HCT116 (cell line): ENCODE measurements at regions not wholly inside any gene's neighbourhood (a gene's known extent, or its start where the extent isn't known, plus 50 kb on each side); places are given as distances from the start of the nearest gene placed in this dataset.

Experiments used
- ATAC-seq: fragments of 200-7000 bp; cut with Tn5 transposase; 2 replicates; pipeline ENCODE4 v1.9.1; 2020; ENCODE audit warnings: mild to moderate bottlenecking, moderate library complexity
- BruUV-seq: library from RNA; stranded (reverse); fragments of 400-500 nt; replicated peaks from 2 replicates; lab custom pipeline; 2021; lab: Mats Ljungman, UMichigan
- CTCF ChIA-PET: fragments of 300-600 bp; sonication (Branson Sonifier 250); formaldehyde crosslinking; loops from one replicate; lab custom pipeline; 2021; ENCODE audit warnings: antibody characterized with exemption; lab: Charles Lee
- POLR2A ChIA-PET: fragments of 300-600, 350-600 bp; sonication (Branson Sonifier 250); formaldehyde crosslinking; loops from one replicate; lab custom pipeline; 2021; ENCODE audit warnings: antibody characterized with exemption; lab: Charles Lee
- RAD21 ChIA-PET, 2 experiments: fragments of 300-600 bp; sonication (Branson Sonifier 250); formaldehyde crosslinking; loops; one replicate each; lab custom pipeline; 2023; ENCODE audit warnings: low total read pairs in 2 of 2; ENCODE audit not compliant: uncharacterized antibody in 2 of 2, unreplicated experiment in 2 of 2, low non-redundant PET in 1 of 2; lab: Charles Lee
- DNase-seq: peaks from one replicate; pipeline ENCODE4 v3.0.0-alpha.2; 2010; ENCODE audit warnings: low read depth, low spot score
- H2AFZ ChIP-seq: fragments of 200-600 bp; shearing (Covaris generic), sonication (generic); 2 replicates; pipeline ENCODE4 v1.6.1; 2017; ENCODE audit warnings: low read depth, mixed run types, mixed read lengths, antibody characterized with exemption, low read length; ENCODE audit not compliant: poor library complexity, severe bottlenecking
- H3K27ac ChIP-seq: 2 replicates; pipeline ENCODE4 v1.5.1; 2012; ENCODE audit warnings: low read depth, low read length
- H3K27me3 ChIP-seq: fragments of 200-600 bp; sonication (generic); 2 replicates; pipeline ENCODE4 v1.6.1; 2016; ENCODE audit warnings: mixed run types, low read length, mixed read lengths; ENCODE audit not compliant: insufficient read depth
- H3K36me3 ChIP-seq, 2 experiments: fragments of 200-500 bp in 1 of 2; fragments of 200-600 bp in 1 of 2; sonication (Bioruptor generic) in 1 of 2; sonication (generic) in 1 of 2; 2 replicates each; pipeline versions ENCODE4 v1.5.1 to v1.6.1; 2014 to 2016; ENCODE audit warnings: low read length in 2 of 2, inconsistent platforms in 1 of 2, mixed read lengths in 1 of 2, mixed run types in 1 of 2; ENCODE audit not compliant: insufficient read depth in 2 of 2, control insufficient read depth in 1 of 2
- H3K4me1 ChIP-seq, 2 experiments: fragments of 200-600 bp in 1 of 2; sonication (generic) in 1 of 2; 2 replicates each; pipeline versions ENCODE4 v1.5.1 to v1.6.1; 2012 to 2017; ENCODE audit warnings: low read length in 2 of 2, inconsistent platforms in 1 of 2, mild to moderate bottlenecking in 1 of 2, mixed read lengths in 1 of 2, mixed run types in 1 of 2, moderate library complexity in 1 of 2; ENCODE audit not compliant: insufficient read depth in 2 of 2, control insufficient read depth in 1 of 2
- H3K4me2 ChIP-seq: fragments of 200-600 bp; sonication (generic); 2 replicates; pipeline ENCODE4 v1.6.1; 2017; ENCODE audit warnings: mixed run types, low read length, mixed read lengths
- H3K4me3 ChIP-seq, 2 experiments: fragments of 200-600 bp in 1 of 2; sonication (generic) in 1 of 2; replicated peaks in 1 of 2; 2 replicates each; pipeline ENCODE4 v1.5.1; 2011 to 2016; ENCODE audit warnings: low read length in 2 of 2, control low read depth in 1 of 2, low read depth in 1 of 2, mild to moderate bottlenecking in 1 of 2, mixed read lengths in 1 of 2, mixed run types in 1 of 2
- H3K79me2 ChIP-seq: fragments of 200-600 bp; sonication (generic); 2 replicates; pipeline ENCODE4 v1.6.1; 2017; ENCODE audit warnings: mild to moderate bottlenecking, mixed run types, low read length, moderate library complexity, mixed read lengths; ENCODE audit not compliant: insufficient read depth
- H3K9ac ChIP-seq: fragments of 200-600 bp; sonication (generic); 2 replicates; pipeline ENCODE4 v1.6.1; 2016; ENCODE audit warnings: low read length, mixed read lengths
- H3K9me2 ChIP-seq: fragments of 200-600 bp; sonication (generic), shearing (Covaris generic); 2 replicates; pipeline ENCODE4 v1.6.1; 2017; ENCODE audit warnings: mixed run types, mild to moderate bottlenecking, moderate library complexity; ENCODE audit not compliant: insufficient read depth
- H3K9me3 ChIP-seq, 2 experiments: fragments of 200-500 bp in 1 of 2; fragments of 200-600 bp in 1 of 2; sonication (Bioruptor generic) in 1 of 2; sonication (generic) in 1 of 2; 2 replicates each; pipeline ENCODE4 v1.6.1; 2014 to 2017; ENCODE audit warnings: low read length in 2 of 2, mixed read lengths in 2 of 2, inconsistent platforms in 1 of 2, low read depth in 1 of 2, mild to moderate bottlenecking in 1 of 2, mixed run types in 1 of 2, moderate library complexity in 1 of 2; ENCODE audit not compliant: control insufficient read depth in 1 of 2, insufficient read depth in 1 of 2
- H4K20me1 ChIP-seq: fragments of 200-600 bp; sonication (generic), shearing (Covaris generic); 2 replicates; pipeline ENCODE4 v1.6.1; 2017; ENCODE audit warnings: mixed run types, mild to moderate bottlenecking, moderate library complexity; ENCODE audit not compliant: insufficient read depth
- ATF3 ChIP-seq: IDR thresholded peaks from 2 replicates; pipeline ENCODE4 v1.6.1; 2012
- CBX3 ChIP-seq: IDR thresholded peaks from 2 replicates; pipeline ENCODE4 v1.6.1; 2012; ENCODE audit warnings: low read depth
- CEBPB ChIP-seq: IDR thresholded peaks from 2 replicates; pipeline ENCODE4 v1.6.1; 2012; ENCODE audit warnings: low read depth
- CTCF ChIP-seq, 3 experiments: fragments of 200-600 bp in 1 of 3; sonication (generic) in 1 of 3; IDR thresholded peaks in 2 of 3; conservative IDR thresholded peaks in 1 of 3; 2 replicates each; pipeline ENCODE4 v1.5.1; 2012 to 2017; ENCODE audit warnings: low read depth in 2 of 3, low read length in 2 of 3, antibody characterized with exemption in 1 of 3, borderline replicate concordance in 1 of 3, control low read depth in 1 of 3, mild to moderate bottlenecking in 1 of 3, mixed read lengths in 1 of 3, mixed run types in 1 of 3, moderate library complexity in 1 of 3; ENCODE audit not compliant: insufficient read depth in 1 of 3
- EGR1 ChIP-seq: IDR thresholded peaks from 2 replicates; pipeline ENCODE4 v1.6.1; 2012; ENCODE audit warnings: low read depth
- ELF1 ChIP-seq: IDR thresholded peaks from 2 replicates; pipeline ENCODE4 v1.6.1; 2012; ENCODE audit warnings: low read depth, borderline replicate concordance
- EZH2 ChIP-seq: fragments of 200-600 bp; sonication (generic); IDR thresholded peaks from 2 replicates; pipeline ENCODE4 v1.6.1; 2017; ENCODE audit warnings: antibody characterized with exemption, mixed run types
- EZH2phosphoT487 ChIP-seq: fragments of 200-600 bp; IDR thresholded peaks from 2 replicates; pipeline ENCODE4 v1.6.1; 2018; ENCODE audit warnings: antibody characterized with exemption, borderline replicate concordance
- FOSL1 ChIP-seq: IDR thresholded peaks from 2 replicates; pipeline ENCODE4 v1.6.1; 2012; ENCODE audit warnings: low read depth
- MAX ChIP-seq: IDR thresholded peaks from 2 replicates; pipeline ENCODE4 v1.6.1; 2012
- POLR2A ChIP-seq: IDR thresholded peaks from 2 replicates; pipeline ENCODE4 v1.7.0; 2011; ENCODE audit warnings: borderline replicate concordance; ENCODE audit not compliant: insufficient read depth, insufficient read length; ENCODE audit errors: extremely low read depth
- RAD21 ChIP-seq: IDR thresholded peaks from 2 replicates; pipeline ENCODE4 v1.6.1; 2012; ENCODE audit warnings: low read depth, mild to moderate bottlenecking
- REST ChIP-seq: IDR thresholded peaks from 2 replicates; pipeline ENCODE4 v1.6.1; 2012; ENCODE audit warnings: low read depth
- SIN3A ChIP-seq: IDR thresholded peaks from 2 replicates; pipeline ENCODE4 v1.6.1; 2012; ENCODE audit warnings: low read depth
- SP1 ChIP-seq: IDR thresholded peaks from 2 replicates; pipeline ENCODE4 v1.6.1; 2012; ENCODE audit warnings: low read depth
- SRF ChIP-seq: IDR thresholded peaks from 2 replicates; pipeline ENCODE4 v1.6.1; 2012; ENCODE audit warnings: low read depth
- YY1 ChIP-seq: IDR thresholded peaks from 2 replicates; pipeline ENCODE4 v1.6.1; 2011; ENCODE audit warnings: low read length, low read depth, moderate library complexity, mild to moderate bottlenecking; ENCODE audit not compliant: insufficient replicate concordance; ENCODE audit errors: extremely low read depth
- ZFX ChIP-seq: fragments of 450-650 bp; IDR thresholded peaks from 2 replicates; pipeline ENCODE4 v1.6.1; 2017
- ZNF274 ChIP-seq: fragments of 200-500 bp; sonication (Bioruptor generic); IDR thresholded peaks from 2 replicates; pipeline ENCODE4 v1.6.1; 2014; ENCODE audit warnings: mild to moderate bottlenecking, low read depth, low read length, inconsistent platforms
- intact Hi-C: fragments of 100-400 bp; cut with micrococcal nuclease; formaldehyde crosslinking; loops from 2 replicates; pipeline ENCODE4 v1.10.0; 2022
- TF ChIP-seq, protein P1 (sequence below): IDR thresholded peaks from 2 replicates; pipeline ENCODE4 v1.6.1; 2011; ENCODE audit warnings: mild to moderate bottlenecking, low read length, moderate library complexity; ENCODE audit not compliant: insufficient replicate concordance; ENCODE audit errors: extremely low read depth

GRCh38 chr3:105083945-105084344, 282.8 kb upstream of the ALCAM start (continued):
- TF ChIP-seq, protein P1, sequence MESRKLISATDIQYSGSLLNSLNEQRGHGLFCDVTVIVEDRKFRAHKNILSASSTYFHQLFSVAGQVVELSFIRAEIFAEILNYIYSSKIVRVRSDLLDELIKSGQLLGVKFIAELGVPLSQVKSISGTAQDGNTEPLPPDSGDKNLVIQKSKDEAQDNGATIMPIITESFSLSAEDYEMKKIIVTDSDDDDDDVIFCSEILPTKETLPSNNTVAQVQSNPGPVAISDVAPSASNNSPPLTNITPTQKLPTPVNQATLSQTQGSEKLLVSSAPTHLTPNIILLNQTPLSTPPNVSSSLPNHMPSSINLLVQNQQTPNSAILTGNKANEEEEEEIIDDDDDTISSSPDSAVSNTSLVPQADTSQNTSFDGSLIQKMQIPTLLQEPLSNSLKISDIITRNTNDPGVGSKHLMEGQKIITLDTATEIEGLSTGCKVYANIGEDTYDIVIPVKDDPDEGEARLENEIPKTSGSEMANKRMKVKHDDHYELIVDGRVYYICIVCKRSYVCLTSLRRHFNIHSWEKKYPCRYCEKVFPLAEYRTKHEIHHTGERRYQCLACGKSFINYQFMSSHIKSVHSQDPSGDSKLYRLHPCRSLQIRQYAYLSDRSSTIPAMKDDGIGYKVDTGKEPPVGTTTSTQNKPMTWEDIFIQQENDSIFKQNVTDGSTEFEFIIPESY: no peak
- no peak for TF ChIP-seq MAX

DNA sequence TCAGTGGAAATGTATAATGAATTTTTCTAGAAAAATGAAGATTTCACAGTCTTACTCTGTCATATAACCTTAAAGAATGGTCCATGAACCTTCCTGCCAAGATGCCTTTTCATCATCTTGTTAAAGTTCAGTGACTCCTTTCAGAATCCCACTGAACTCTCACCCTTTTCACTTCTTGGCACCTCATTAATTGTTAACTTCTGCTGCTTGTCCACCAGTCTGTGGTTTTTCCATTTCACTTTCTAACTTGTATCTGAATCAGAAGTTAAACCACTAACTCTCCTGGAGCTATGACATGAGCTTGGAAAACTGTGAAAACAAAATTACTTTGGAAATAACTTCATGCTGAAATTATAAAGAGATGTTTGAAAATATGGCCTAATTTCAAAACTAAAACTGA, 281.2 kb upstream of the ALCAM start:
- Histone ChIP-seq H3K9me2 (no peaks in the 10 kb centered on the region), H3K36me3 (no peaks in the 10 kb centered on the region), H3K9ac (no peak overlapping the region), H3K4me3 (no peak overlapping the region), H4K20me1 (no peaks in the 10 kb centered on the region), H2AFZ (no peak overlapping the region), H3K9me3 (no peaks in the 10 kb centered on the region), H3K4me1 (no peaks in the 10 kb centered on the region), H3K79me2 (no peaks in the 10 kb centered on the region), H3K27ac (no peak overlapping the region), H3K27me3 (no peaks in the 10 kb centered on the region), H3K4me2 (no peak overlapping the region)
- DNase-seq (no peak), ATAC-seq (no peak)
- no peak for TF ChIP-seq ZNF274
- TF ChIP-seq CTCF (IDR thresholded peaks at IDR 0.05 in 2 of 3, conservative IDR thresholded peaks at IDR 0.05 in 1 of 3; ENCODE audit: borderline replicate concordance in 1 of 3, insufficient read depth in 1 of 3, low read depth in 2 of 3, low read length in 2 of 3): no peak
- no peak for TF ChIP-seq POLR2A
- no peak for TF ChIP-seq MAX
- TF ChIP-seq FOSL1: no peak
- no peak for TF ChIP-seq CEBPB
- no peak for TF ChIP-seq EZH2phosphoT487
- TF ChIP-seq ELF1: no peak
- no peak for TF ChIP-seq SP1
- no peak for TF ChIP-seq CBX3
- no peak for TF ChIP-seq RAD21
- no peak for TF ChIP-seq SRF
- no peak for TF ChIP-seq ATF3
- TF ChIP-seq EZH2: no peak
- no peak for TF ChIP-seq YY1
- TF ChIP-seq REST: no peak
- TF ChIP-seq EGR1: no peak
- TF ChIP-seq ZFX: no peak
- no peak for TF ChIP-seq SIN3A
- ChIA-PET RAD21 (no interaction called here), CTCF (no interaction called here), POLR2A (no interaction called here)
- no TSS peak for BruUV-seq
- intact Hi-C loops: no loop called here
